ENCODE measurements at regions not wholly inside any gene's neighbourhood (a gene's known extent, or its start where the extent isn't known, plus 50 kb on each side); places are given as distances from the start of the nearest gene placed in this dataset.

DNA sequence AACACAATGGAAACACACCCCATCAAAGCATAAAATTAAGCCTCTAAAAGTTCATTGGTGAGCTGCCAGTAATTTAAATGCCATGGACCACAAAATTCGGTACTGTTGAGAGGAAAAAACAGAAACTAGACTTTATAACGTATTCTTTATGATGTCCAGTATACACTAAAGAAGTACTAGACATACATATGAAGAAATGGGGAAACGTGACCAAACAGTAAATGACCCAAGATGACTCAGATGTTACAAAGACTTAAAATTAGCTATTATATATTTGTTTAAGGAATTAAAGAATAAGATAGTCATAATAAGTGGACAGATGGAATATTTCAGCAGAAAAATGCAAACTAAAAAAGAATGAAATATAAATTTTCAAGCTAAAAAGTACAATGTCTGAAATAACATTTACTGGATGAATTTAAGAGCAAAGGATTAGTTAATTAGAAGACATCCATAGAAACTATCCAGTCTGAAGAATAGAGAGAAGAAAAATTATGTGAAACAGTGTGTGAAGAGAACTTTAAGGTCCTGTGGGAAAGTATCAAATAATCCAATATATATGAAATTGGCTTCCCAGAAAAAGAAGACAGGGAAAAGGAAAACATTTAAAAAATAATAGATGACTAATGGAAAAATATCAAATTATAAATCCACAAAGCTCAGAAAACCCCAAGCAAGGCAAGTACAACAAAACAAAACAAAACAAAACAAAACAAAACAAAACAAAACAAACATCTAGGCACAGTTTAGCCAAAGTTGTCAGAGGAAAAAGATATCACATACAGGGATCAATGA lies 69.4 kb downstream of the SAMD9 start:
- Histone ChIP-seq H3K9ac (ENCODE audit: low read depth, low read length) (no peak overlapping the region), H3K27ac (ENCODE audit: low read depth, low read length) (no peak overlapping the region), H3K4me3 (ENCODE audit: low read depth, low read length) (no peak overlapping the region), H3K27me3 (ENCODE audit: control insufficient read depth, insufficient read depth, low read length) (peaks cover 15% of the 10 kb centered on the region), H3K9me3 (ENCODE audit: control insufficient read depth, insufficient read depth, low read length) (no peaks in the 10 kb centered on the region), H3K36me3 (ENCODE audit: control insufficient read depth, insufficient read depth, low read length) (no peaks in the 10 kb centered on the region), H3K4me1 (ENCODE audit: control insufficient read depth, insufficient read depth, low read length) (peaks cover 22% of the 10 kb centered on the region)

GRCh38 chr7:93047514-93048099 lies 70.2 kb downstream of the SAMD9 start:
- Histone ChIP-seq H3K4me3 (ENCODE audit: low read depth, low read length) (no peak overlapping the region), H3K9me3 (ENCODE audit: control insufficient read depth, insufficient read depth, low read length) (no peaks in the 10 kb centered on the region), H3K9ac (ENCODE audit: low read depth, low read length) (no peak overlapping the region), H3K27ac (ENCODE audit: low read depth, low read length) (no peak overlapping the region), H3K36me3 (ENCODE audit: control insufficient read depth, insufficient read depth, low read length) (no peaks in the 10 kb centered on the region), H3K4me1 (ENCODE audit: control insufficient read depth, insufficient read depth, low read length) (peaks cover 29% of the 10 kb centered on the region), H3K27me3 (ENCODE audit: control insufficient read depth, insufficient read depth, low read length) (peaks cover 22% of the 10 kb centered on the region)

GRCh38 chr7:93046641-93047040 lies 71.1 kb downstream of the SAMD9 start:
- H3K27ac ChIP-seq (ENCODE audit: low read depth, low read length) = no peak overlapping the region
- H3K9me3 ChIP-seq (ENCODE audit: control insufficient read depth, insufficient read depth, low read length) = no peaks in the 10 kb centered on the region
- peaks cover 31% of the 10 kb centered on the region for H3K27me3 ChIP-seq (ENCODE audit: control insufficient read depth, insufficient read depth, low read length)
- H3K36me3 ChIP-seq (ENCODE audit: control insufficient read depth, insufficient read depth, low read length) = no peaks in the 10 kb centered on the region
- H3K4me1 ChIP-seq (ENCODE audit: control insufficient read depth, insufficient read depth, low read length) = peaks cover 30% of the 10 kb centered on the region
- no peak overlapping the region for H3K4me3 ChIP-seq (ENCODE audit: low read depth, low read length)
- no peak overlapping the region for H3K9ac ChIP-seq (ENCODE audit: low read depth, low read length)

DNA sequence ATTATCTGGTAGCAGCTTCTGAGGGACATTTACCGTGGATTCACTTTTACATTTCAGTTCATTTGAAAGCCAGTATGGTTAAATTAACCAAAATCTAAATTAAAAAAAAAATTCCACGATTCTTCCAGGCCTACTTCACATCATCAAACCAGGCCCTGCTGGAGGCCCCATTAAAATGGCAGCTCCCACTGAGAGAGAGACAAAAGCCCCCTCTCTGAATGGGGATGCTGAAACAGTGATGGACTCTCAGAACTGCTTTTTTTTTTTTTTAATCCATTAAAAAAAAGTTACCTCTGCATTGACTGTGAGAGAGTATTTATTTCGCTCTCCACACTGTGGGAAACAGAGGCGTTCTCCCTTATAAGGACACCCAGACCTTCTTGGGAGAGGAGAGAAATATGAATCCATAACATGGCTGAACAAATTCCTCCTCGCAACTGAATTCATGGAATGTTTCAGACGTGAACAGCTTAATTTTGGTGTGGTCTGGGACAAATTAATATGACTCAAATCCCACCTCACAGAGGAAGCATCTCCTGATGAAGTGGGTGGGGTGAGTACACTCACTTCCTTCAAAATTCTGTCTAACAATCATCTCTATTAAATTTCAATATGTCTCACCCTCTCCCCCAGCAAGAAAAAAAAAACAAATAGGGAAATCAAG lies 73.5 kb downstream of the SAMD9 start:
- peaks cover 31% of the 10 kb centered on the region for H3K27me3 ChIP-seq (ENCODE audit: control insufficient read depth, insufficient read depth, low read length)
- H3K27ac ChIP-seq (ENCODE audit: low read depth, low read length) = peak overlapping the region; percentile 86
- peak overlapping the region; percentile 61 for H3K4me3 ChIP-seq (ENCODE audit: low read depth, low read length)
- H3K36me3 ChIP-seq (ENCODE audit: control insufficient read depth, insufficient read depth, low read length) = no peaks in the 10 kb centered on the region
- H3K9ac ChIP-seq (ENCODE audit: low read depth, low read length) = peak overlapping the region; percentile 35; the same call in 1 of the 2 replicates
- H3K9me3 ChIP-seq (ENCODE audit: control insufficient read depth, insufficient read depth, low read length) = no peaks in the 10 kb centered on the region
- peaks cover 34% of the 10 kb centered on the region for H3K4me1 ChIP-seq (ENCODE audit: control insufficient read depth, insufficient read depth, low read length)

DNA sequence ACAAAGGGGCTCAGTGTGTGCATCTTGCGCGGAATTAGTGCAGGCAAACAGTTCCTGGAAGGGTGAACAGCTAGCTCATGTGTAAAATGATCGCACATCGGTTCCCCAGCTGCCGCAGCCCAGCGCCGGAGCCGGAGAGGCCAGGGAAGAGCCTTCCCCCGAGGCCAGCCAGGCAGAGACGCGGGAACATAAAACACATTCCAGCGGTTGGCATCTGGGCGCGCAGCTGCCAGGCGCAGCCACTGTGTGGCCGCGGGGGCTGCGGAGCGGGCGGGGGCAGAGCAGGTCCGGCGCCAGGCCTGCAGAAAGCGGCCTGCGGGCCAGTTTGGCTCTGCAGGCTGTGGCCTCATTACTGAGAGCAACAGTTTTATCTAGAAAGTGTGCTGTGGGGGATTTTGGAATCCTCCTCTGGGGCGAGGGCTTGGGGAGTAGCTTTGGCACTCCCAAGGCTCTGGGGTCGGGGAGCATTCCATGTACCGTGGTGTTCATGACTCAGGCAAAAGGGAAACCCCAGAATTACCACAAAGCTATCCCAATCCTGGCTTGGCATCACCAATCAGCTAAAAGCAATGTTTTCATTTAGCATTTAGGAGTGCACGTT lies 74.3 kb downstream of the SAMD9 start:
- Histone ChIP-seq H3K9ac (ENCODE audit: low read depth, low read length) (peak overlapping the region; percentile 35), H3K4me3 (ENCODE audit: low read depth, low read length) (peak overlapping the region; percentile 61)

DNA sequence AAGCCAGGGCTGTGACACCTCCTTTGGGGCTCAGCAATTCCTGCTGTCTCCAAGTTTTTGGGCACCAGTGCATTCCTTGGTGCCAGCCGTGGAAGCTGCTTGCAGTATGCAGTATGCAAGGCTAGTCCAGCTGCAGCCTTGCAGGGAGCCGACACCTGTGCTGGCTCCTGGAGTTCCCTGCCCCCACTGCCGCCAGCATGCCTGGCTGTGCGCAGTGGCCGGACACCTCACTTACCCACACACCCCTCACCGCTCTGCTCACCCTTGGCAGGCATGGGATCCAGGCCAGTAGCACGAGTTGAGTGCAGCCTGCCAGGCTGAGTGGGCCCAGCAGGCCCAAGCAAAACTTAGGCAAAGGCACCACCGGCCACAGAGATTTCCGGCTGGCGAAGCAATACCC lies 77.4 kb downstream of the SAMD9 start:
- H3K27me3 ChIP-seq (ENCODE audit: control insufficient read depth, insufficient read depth, low read length) = peaks cover 31% of the 10 kb centered on the region
- peaks cover 30% of the 10 kb centered on the region for H3K4me1 ChIP-seq (ENCODE audit: control insufficient read depth, insufficient read depth, low read length)
- H3K9ac ChIP-seq (ENCODE audit: low read depth, low read length) = no peak overlapping the region
- no peaks in the 10 kb centered on the region for H3K36me3 ChIP-seq (ENCODE audit: control insufficient read depth, insufficient read depth, low read length)
- no peak overlapping the region for H3K27ac ChIP-seq (ENCODE audit: low read depth, low read length)
- H3K4me3 ChIP-seq (ENCODE audit: low read depth, low read length) = no peak overlapping the region
- H3K9me3 ChIP-seq (ENCODE audit: control insufficient read depth, insufficient read depth, low read length) = no peaks in the 10 kb centered on the region

More for the DNA sequence above, 74.3 kb downstream of the SAMD9 start:
- H3K27ac ChIP-seq (ENCODE audit: low read depth, low read length) = peak overlapping the region; percentile 86
- H3K9me3 ChIP-seq (ENCODE audit: control insufficient read depth, insufficient read depth, low read length) = no peaks in the 10 kb centered on the region
- peaks cover 34% of the 10 kb centered on the region for H3K4me1 ChIP-seq (ENCODE audit: control insufficient read depth, insufficient read depth, low read length)
- H3K27me3 ChIP-seq (ENCODE audit: control insufficient read depth, insufficient read depth, low read length) = peaks cover 31% of the 10 kb centered on the region
- no peaks in the 10 kb centered on the region for H3K36me3 ChIP-seq (ENCODE audit: control insufficient read depth, insufficient read depth, low read length)

DNA sequence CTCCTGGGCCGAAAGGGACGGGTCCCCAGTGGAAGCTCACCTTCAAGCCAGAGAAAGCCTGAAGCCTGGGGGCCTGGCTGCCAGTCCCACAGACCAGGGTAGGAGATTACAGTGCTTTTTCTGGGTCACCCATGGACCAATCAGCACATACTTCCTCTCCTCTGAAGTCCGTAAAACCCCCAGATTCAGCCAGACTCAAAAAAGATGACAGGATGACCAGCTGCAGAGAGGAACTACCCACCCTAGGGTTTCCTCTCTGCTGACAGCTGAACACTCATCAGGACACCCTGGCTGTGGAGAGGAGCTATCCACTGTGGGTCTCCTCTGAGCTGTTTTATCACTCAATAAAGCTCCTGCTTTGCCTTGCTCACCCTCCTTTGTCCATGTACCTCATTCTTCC lies 78.0 kb downstream of the SAMD9 start:
- Histone ChIP-seq H3K4me1 (ENCODE audit: control insufficient read depth, insufficient read depth, low read length) (peaks cover 27% of the 10 kb centered on the region), H3K36me3 (ENCODE audit: control insufficient read depth, insufficient read depth, low read length) (no peaks in the 10 kb centered on the region), H3K9me3 (ENCODE audit: control insufficient read depth, insufficient read depth, low read length) (no peaks in the 10 kb centered on the region), H3K27ac (ENCODE audit: low read depth, low read length) (no peak overlapping the region), H3K27me3 (ENCODE audit: control insufficient read depth, insufficient read depth, low read length) (peaks cover 25% of the 10 kb centered on the region), H3K9ac (ENCODE audit: low read depth, low read length) (no peak overlapping the region), H3K4me3 (ENCODE audit: low read depth, low read length) (no peak overlapping the region)

- Histone ChIP-seq H3K9ac (ENCODE audit: low read depth, low read length) (no peak overlapping the region), H3K27me3 (ENCODE audit: control insufficient read depth, insufficient read depth, low read length) (peaks cover 21% of the 10 kb centered on the region), H3K4me1 (ENCODE audit: control insufficient read depth, insufficient read depth, low read length) (peaks cover 22% of the 10 kb centered on the region), H3K27ac (ENCODE audit: low read depth, low read length) (no peak overlapping the region), H3K36me3 (ENCODE audit: control insufficient read depth, insufficient read depth, low read length) (no peaks in the 10 kb centered on the region), H3K4me3 (ENCODE audit: low read depth, low read length) (no peak overlapping the region), H3K9me3 (ENCODE audit: control insufficient read depth, insufficient read depth, low read length) (no peaks in the 10 kb centered on the region)
Measured at GRCh38 chr7:93039282-93039681, 78.5 kb downstream of the SAMD9 start.

DNA sequence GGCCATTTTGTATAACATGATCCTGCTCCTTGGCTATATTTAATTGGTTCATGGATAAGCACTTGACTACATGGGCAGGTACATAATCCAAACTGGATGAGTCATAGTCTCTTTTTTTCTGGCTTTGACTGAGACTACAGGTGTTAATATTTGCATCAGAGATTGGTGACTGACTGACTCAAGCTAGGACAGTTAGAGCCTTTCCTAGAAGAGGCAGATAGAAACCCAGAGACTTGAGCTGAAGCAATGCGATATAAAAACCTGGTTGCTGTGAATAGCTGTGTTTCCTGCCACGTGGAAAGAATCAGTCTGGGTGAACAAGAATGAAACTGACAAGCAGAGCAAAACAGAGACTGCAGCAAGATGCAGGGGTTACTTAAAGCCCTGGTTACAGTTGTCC lies 81.0 kb downstream of the SAMD9 start:
- H3K9ac ChIP-seq (ENCODE audit: low read depth, low read length) = no peak overlapping the region
- H3K9me3 ChIP-seq (ENCODE audit: control insufficient read depth, insufficient read depth, low read length) = no peaks in the 10 kb centered on the region
- H3K4me1 ChIP-seq (ENCODE audit: control insufficient read depth, insufficient read depth, low read length) = peaks cover 8% of the 10 kb centered on the region; the same call in 1 of the 2 replicates
- H3K27me3 ChIP-seq (ENCODE audit: control insufficient read depth, insufficient read depth, low read length) = peaks cover under 1% of the 10 kb centered on the region
- no peak overlapping the region for H3K27ac ChIP-seq (ENCODE audit: low read depth, low read length)
- H3K36me3 ChIP-seq (ENCODE audit: control insufficient read depth, insufficient read depth, low read length) = no peaks in the 10 kb centered on the region
- H3K4me3 ChIP-seq (ENCODE audit: low read depth, low read length) = no peak overlapping the region

GRCh38 chr7:93036149-93036640 lies 81.6 kb downstream of the SAMD9 start:
- H3K9ac ChIP-seq (ENCODE audit: low read depth, low read length) = no peak overlapping the region
- peaks cover 8% of the 10 kb centered on the region; the same call in 1 of the 2 replicates for H3K4me1 ChIP-seq (ENCODE audit: control insufficient read depth, insufficient read depth, low read length)
- no peak overlapping the region for H3K27ac ChIP-seq (ENCODE audit: low read depth, low read length)

More at GRCh38 chr7:93036149-93036640, 81.6 kb downstream of the SAMD9 start:
- Histone ChIP-seq H3K9me3 (ENCODE audit: control insufficient read depth, insufficient read depth, low read length) (no peaks in the 10 kb centered on the region), H3K36me3 (ENCODE audit: control insufficient read depth, insufficient read depth, low read length) (no peaks in the 10 kb centered on the region), H3K27me3 (ENCODE audit: control insufficient read depth, insufficient read depth, low read length) (no peaks in the 10 kb centered on the region; the same call in 1 of the 2 replicates), H3K4me3 (ENCODE audit: low read depth, low read length) (no peak overlapping the region)

Data from HUES48 (cell line).